BJ (cell line): ENCODE measurements at regions not wholly inside any gene's neighbourhood (a gene's known extent, or its start where the extent isn't known, plus 50 kb on each side); places are given as distances from the start of the nearest gene placed in this dataset. TPM values are rescaled to one million over a fixed set of nuclear protein-coding genes. Genes with fewer than 3 reads are reported as not detected.

ENCODE experiments used
- CTCF ChIA-PET: fragments of 350-600 bp; formaldehyde crosslinking; extraction: SDS; loops from one replicate; lab custom pipeline; 2021; ENCODE audit warnings: antibody characterized with exemption, inconsistent platforms; lab: Yijun Ruan, JAX
- POLR2A ChIA-PET: fragments of 300-600 bp; sonication (Branson Sonifier 250); formaldehyde crosslinking; extraction: SDS; loops from one replicate; lab custom pipeline; 2021; ENCODE audit warnings: antibody characterized with exemption; lab: Charles Lee
- DNase-seq: peaks from one replicate; pipeline ENCODE4 v3.0.0-alpha.2; 2011; ENCODE audit warnings: low read depth
- H3K27me3 ChIP-seq: 2 replicates; pipeline ENCODE4 v1.6.0; 2011; ENCODE audit warnings: low read length; ENCODE audit not compliant: control insufficient read depth, insufficient read depth
- H3K36me3 ChIP-seq: 2 replicates; pipeline ENCODE4 v1.5.1; 2011; ENCODE audit warnings: low read length; ENCODE audit not compliant: control insufficient read depth, insufficient read depth
- H3K4me3 ChIP-seq: 2 replicates; pipeline ENCODE4 v1.5.1; 2011; ENCODE audit warnings: low read depth, mild to moderate bottlenecking, control low read depth, low read length
- CTCF ChIP-seq: IDR thresholded peaks from 2 replicates; pipeline ENCODE4 v1.5.1; 2011; ENCODE audit warnings: low read depth, mild to moderate bottlenecking, control low read depth, inconsistent platforms, low read length, moderate library complexity; ENCODE audit not compliant: insufficient read depth
- small RNA-seq: library from RNA; depleted of rRNA; stranded (forward); fragments of <200 nt; gene quantifications from one replicate; pipeline ENCODE3, GENCODE V24; 2012; ENCODE audit warnings: low replicate concordance, low read depth; ENCODE audit not compliant: insufficient read length

DNA sequence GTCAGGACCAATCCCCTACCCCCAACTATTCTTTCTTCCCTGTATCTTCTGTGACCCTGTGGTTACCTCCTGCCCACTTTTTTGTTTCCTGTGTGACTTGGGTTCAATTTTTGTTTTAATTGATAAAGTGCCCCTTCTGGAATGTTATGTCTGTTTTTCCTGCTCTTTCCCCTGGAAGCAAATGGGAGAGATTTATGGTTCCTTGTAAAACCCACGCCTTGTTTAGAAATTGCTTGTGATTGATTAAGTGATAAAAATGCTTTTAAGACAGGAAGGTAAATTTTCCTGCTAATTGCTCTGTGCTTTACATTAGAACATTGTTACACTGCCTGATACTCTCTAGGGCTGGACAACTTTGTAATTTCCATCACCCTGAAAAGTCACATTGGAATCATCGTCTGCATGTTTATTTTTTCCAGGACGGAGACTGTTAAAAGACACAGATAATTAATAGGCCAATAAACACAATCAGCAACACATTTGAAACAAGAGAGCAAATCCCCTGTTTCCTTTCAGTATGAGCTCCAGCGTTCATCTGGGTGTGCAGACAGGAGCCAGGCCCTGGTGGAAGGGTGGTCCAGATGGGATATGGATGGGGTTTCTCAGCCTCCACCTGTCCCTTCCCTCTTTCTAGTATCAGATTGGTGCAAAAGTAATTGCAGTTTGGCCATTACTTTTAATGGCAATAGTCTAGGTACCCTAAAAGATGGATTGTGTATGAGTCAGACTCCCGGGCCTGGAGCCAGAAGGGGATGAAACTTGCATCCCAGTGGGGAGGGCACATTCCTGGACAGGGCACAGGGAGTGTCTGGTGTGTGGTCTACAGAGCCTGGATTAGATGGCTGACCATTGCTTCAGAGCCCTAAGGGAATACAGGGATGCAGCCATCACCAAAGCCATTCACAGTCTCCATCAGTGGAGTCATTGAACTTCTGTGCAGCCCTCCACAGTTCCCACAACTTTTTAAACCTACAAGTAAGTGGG, 58.1 kb upstream of the AGBL1 start:
- H3K27me3 ChIP-seq: no peaks in the 10 kb centered on the region
- no peak for DNase-seq
- H3K4me3 ChIP-seq: no peak overlapping the region
- ChIA-PET POLR2A (no interaction called here), CTCF (no interaction called here)
- no peaks in the 10 kb centered on the region for H3K36me3 ChIP-seq
- no peak for TF ChIP-seq CTCF

- no peaks in the 10 kb centered on the region for H3K36me3 ChIP-seq
- no peak for DNase-seq
- H3K27me3 ChIP-seq: no peaks in the 10 kb centered on the region
- no peak overlapping the region for H3K4me3 ChIP-seq
- ChIA-PET CTCF (no interaction called here), POLR2A (no interaction called here)
- TF ChIP-seq CTCF: no peak
Measured at GRCh38 chr15:86028961-86029360, 50.7 kb upstream of the AGBL1 start.

Small RNA genes in the stretch of these regions (small RNA-seq; reads per million reads assigned to genes)
- gene AC104229.1: not detected
